GM21619 (cell line): ENCODE measurements at regions not wholly inside any gene's neighbourhood (a gene's known extent, or its start where the extent isn't known, plus 50 kb on each side); places are given as distances from the start of the nearest gene placed in this dataset.
"Not testable (repeated sequence)": the region's sequence is repeated elsewhere in the genome, so short reads cannot be mapped to it uniquely, and the experiment has no call there.

ENCODE experiments used
- ATAC-seq: cut with Tn5 transposase; IDR thresholded peaks from one replicate; pipeline ENCODE4 v1.9.1; 2021; ENCODE audit not compliant: unreplicated experiment

DNA sequence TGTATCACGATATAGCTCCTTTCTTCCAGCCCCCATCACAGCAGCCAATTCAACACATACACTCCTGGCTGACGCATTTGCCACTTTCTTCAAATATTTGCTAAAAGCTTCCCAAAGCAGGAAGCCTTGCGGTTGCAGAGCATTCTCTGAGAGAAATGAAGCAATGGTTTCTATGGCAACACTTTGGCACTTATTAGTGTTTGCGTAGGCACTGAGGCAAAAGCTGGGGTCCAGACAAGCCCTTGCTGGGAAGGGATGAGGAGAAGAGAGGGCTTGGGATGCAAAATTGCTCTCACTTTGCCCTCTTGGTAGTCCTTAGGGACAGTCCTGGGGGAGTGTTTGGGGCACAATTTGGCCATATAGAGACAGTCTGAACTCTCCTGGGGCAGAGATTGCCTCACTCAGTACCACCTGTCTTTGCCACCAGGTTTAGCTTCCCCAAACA lies 55.0 kb upstream of the PAK3 start:
- ATAC-seq: peak; percentile 62

DNA sequence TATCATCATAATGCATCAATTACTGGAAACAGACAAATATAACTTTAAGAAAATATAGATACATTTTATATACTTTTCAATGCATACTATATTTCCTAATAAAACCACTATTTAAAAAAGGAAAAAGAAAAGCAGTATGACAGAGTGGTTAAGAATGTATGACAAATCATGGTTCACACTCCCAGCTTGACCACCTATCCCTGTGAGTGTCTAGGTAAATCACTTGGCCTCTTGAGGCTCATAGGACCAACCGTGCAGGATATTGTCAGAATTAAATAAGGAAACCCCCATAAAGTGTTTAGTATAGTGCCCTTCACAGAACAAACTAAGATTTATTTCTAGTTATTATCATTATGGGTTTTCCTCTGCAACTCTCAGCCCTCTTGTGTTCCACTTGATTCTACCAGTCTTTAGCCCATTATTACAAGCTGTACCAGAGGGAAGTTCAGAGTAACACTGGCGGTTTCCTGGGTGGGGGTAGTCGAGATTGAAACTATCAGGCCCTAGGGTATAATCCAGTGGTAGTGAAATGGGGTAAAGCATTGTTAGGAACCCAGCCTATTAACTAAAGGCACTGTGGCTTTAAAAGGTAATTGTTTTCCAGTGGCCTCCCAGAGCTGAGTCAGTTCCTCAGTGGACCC lies 55.5 kb upstream of the PAK3 start:
- ATAC-seq: peak; percentile 37

DNA sequence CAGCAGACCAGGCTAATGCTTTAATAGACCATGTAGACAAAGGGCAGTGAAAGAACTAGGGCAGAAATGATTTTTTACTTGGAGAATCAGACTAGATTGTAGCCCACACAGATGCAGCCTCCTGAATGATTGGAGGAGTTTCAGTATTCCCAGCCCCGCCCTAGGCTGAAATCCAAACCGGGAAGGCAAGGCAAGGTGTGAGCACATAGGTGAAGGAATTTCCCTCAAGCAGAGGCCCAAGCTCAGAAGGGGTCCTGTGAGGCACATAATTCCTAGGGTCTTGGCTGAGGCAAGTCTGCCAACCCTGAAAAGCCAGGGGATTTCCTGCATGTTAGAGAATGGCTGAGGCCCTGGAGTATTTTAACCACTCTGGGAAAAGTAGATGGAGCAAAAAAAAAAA lies 56.4 kb upstream of the PAK3 start:
- no peak for ATAC-seq

DNA sequence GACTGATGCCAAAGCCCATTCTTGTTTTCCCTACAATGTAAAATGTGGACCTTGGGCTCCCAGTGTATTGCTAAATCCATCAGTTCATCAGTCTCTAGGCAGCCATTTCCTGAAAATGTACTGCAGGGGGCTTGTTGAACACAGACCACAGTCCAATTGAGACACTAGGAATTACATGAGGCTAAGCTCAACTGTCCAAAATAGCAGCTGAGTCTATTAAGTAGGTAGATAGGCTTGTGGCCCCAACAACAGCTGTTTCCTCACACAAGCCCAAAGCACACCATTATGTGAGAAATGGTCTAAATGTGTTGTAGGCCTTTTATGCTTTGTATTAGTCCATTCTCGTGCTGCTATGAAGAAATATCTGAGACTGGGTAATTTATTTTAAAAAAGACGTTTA lies 60.0 kb upstream of the PAK3 start:
- no peak for ATAC-seq

DNA sequence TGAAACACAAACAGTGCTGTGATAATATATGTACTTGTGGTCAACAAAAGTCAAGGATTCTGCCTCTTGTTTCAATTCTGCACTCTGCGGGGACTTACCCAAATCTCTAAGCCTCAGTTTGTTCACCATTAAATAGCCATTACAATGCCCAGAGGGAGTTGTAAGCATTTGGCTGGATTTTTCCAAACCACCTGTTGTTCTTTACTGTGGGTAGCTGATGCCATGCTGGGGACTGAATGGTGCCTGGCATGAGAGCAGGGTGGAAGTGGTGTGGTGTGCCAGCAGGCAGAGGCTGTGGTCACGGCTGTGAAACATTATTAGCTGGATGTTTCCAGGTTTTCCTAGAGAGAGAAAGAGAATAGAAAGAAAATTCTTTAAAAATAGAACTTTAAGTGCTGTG lies 60.7 kb upstream of the PAK3 start:
- no peak for ATAC-seq

DNA sequence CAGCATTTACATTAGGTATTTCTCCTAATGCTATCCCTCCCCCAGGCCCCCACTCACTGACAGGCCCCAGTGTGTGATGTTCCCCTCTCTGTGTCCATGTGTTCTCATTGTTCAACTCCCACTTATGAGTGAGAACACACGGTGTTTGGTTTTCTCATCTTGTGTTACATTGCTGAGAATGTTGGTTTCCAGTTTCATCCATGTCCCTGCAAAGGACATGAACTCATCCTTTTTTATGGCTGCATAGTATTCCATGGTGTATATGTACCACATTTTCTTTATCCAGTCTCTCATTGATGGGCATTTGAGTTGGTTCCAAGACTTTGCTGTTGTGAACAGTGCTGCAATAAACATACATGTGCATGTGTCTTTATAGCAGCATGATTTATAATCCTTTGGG lies 73.0 kb upstream of the PAK3 start:
- not testable (repeated sequence) for ATAC-seq

DNA sequence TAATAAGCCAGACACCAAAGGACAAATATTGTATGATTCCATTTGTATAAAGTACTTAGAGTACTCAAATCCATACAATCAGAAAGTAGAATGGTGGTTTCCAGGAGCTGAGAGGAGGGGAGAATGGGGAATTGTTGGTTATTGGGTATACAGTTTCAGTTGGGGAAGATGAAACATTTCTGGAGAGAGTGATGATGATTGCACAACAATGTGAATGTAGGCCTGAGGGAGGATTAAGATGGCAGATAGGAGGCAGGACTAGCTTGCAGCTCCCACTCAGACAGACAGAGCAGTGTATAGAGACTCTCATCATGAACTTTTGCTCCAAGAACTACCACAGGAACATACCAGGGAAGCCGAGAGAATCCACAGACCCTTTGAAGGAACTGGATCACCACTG lies 75.7 kb upstream of the PAK3 start:
- ATAC-seq: no peak

DNA sequence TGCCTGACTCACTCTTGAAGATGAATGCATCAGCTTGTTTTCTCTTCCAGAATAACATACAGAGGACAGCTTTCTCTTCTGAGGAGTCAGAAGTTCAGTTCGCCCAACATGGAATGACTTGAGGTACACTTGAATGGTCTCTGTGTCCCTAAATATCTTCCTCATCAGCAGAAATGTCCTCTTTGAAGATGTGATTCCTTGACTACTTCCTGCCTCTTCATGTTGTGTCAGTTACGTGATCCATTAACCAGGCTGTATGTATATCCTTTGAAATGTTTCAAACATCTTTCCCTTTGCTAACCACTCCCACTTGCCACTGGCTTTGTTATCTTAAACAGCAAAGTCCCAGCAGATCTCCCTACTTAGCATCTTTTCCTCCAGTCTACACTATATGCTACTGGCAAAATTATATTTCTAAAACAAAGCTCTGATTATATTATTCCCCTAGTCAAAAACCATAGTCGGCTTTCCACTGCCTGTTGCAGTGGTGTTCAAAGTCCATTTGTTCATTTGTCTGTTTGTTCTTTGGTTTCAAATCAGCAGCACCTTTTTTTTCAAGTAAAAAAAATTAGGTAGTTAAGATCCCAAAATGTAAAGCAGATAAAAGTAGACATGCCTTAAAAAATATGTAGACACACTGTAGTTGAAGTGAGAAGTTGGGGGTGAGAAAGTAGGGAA lies 82.1 kb upstream of the PAK3 start:
- ATAC-seq: no peak

DNA sequence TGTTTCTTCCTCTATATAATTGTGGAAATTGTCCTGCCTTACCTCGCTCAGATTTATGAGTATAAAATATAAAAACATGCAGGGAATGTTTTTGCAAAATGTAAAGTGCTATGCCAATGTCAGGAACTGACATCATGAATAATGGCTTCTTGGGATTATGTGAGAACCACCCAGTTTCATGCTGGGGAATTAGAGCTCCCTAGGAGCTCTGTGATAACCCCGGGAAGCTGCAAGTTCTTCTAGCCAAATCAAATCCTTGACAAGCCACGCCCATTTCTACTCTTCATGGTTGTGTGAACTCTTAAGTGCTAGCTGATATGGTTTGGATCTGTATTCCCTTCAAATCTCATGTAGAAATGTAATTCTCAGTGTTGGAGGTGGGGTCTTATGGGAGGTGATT lies 85.9 kb upstream of the PAK3 start:
- no peak for ATAC-seq

DNA sequence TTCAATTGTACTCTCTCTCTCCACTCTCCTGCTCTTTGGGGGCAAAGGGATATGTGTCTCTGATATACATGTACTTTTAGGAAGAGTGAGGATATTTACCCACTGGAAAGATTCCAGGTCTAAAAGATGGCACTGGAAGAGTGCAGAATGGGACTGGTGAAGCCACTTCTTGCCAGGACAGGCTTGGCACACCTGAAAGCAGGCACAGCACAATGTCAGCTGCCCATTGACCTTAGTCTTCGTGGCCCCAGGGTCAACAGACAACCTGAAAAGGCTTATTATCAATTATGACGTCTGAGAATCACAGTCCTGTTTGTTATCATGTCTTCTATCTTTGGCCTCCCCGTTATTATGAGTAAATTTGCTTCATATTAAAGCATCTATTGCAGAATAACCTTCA lies 86.7 kb upstream of the PAK3 start:
- no peak for ATAC-seq

DNA sequence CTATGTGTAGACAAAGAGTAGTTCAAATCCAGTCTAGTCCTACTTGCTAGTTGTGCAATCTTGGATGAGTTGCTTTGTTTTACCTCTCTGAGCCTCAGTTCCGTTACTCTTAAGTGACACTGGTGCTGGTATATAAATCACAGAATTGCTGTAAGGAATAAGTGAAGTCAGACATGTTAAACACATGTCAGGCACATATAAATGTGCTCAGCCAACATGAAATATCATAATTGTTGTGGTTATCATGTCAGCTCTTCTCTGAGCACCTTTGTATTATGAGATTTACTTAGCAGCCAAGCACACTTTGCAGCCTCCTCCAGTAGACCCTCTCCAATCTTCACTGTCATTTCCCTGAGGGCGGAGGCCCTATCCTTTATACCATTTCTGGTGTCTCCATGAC lies 87.9 kb upstream of the PAK3 start:
- no peak for ATAC-seq

DNA sequence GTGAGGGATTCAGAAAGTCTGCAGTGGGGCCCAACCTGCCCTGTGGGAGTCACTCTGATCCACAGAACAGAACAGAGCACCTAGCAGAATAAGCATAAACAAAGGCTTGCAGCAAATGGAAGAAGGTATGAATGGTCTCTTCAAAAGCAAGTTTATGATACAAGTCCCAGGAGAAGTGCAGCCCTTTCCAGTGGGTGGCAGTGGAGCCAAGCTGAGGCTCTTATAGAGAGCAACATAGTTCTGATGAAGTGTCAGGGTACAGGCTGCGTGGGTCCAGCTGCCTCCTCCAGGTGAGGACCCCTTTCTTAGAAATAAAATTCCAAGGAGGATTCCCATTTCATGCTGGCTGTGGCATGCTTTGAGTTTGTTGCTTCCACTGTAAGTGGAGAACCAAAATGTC lies 88.8 kb upstream of the PAK3 start:
- ATAC-seq: no peak

DNA sequence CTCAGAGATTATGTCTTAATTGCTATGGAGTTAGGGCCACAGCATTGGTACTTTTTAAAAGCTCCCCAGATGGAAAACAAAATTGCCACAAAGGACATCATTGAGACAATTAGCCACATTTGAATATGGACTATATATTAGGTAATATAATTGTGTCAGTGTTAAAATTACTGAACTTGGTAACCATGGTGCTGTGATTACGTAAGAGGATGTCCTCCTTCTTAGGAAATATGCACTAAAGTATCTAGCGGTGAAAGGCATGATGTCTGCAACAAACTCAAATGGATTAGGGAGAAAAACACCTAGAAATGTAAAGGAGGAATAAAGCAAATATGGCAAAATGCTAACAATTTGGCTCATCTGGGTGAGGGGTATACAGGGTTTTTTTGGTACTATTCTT lies 89.9 kb upstream of the PAK3 start:
- no peak for ATAC-seq

DNA sequence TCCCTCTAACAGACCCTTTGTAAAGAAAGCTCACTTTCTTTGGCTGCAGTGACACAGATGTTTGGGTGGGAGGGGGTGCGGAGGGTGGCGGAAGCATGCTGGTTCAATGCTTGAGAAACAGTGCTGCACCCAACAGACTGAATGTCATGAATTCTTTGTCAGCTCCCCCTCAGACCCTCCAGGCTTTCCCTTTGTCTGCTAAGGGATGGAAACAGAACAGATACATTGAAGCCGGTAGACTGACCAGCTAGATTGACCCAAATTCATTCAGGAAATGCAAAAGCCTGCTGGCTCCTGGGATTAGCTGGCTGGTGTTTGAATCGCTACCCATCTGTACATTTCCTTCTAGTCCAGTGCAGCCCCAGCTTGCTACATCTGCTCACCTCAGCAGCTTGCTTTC lies 90.8 kb upstream of the PAK3 start:
- no peak for ATAC-seq

DNA sequence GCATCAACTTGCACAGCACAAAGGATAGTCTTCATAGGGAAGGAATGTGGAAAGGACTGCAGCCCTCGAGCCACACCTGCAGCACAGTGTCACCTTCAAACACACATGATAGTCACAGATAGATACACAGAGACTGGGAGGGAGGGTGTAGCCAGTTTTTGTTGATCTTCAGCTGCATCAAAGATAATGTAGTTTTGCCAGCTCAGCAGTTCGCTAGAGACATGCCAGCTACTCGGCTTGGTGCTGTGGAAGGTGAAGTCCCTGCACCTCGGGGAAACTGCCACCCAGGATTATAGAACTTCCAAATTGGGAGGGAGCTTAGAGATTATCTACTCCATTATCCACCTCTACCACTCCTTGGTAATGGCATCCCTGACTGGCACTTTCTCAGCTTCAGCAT lies 92.9 kb upstream of the PAK3 start:
- ATAC-seq: no peak

DNA sequence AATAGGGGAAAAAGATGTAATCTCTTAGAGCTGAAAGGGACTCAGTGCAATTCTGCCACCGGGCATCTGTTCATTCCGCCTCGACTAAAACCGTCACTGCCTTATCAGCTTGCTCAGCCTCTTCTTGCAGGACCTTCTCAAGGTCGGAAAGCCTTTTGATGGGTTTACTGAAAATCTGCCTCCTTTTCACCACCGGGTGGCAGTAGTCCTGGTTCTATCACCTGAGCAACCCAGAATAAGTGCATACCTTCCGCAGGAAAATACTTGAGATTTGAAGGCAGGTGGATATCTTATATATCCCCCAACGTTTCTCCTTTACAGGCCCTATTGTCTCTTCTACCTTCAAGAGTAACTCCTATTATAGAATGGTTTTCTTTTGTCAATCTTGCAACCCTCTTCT lies 103.4 kb upstream of the PAK3 start:
- ATAC-seq: no peak

DNA sequence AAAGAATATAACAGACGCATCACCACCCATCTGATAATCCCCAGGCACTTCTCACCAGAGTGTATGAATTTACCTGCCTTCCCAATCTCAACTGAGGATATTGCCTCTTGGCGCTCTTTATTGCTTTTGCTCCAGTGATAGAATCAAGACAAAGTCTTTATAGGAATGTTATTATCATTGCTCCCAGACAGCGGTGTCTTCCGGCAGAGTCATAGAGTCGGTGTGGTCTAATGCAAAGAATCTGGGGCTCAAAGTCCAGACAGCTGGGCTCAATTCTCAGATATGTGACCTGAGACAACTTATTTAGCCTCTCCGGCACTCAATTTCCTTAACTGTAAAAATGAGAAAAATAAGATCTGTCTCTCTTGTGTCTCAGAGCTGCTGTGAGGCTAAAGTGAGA lies 106.1 kb upstream of the PAK3 start:
- no peak for ATAC-seq

DNA sequence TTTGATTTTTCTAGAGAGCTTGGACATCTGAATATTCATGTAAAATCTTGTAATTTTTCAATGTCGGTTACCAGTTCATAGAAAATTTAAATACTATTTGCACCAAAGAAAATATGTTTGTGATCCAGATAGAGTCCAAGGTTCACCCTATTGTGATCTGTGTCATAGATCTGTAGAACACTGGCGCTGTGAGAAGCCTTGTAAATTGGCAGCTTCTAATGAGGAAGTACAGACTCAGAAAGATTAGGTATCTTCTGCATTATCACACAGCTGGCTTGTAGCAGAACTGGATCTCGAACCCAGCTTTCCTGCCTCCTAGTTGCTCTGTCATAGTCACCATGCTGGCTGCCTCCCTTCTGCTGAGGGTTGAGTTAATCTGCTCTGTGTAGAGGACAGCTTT lies 106.5 kb upstream of the PAK3 start:
- ATAC-seq: no peak

DNA sequence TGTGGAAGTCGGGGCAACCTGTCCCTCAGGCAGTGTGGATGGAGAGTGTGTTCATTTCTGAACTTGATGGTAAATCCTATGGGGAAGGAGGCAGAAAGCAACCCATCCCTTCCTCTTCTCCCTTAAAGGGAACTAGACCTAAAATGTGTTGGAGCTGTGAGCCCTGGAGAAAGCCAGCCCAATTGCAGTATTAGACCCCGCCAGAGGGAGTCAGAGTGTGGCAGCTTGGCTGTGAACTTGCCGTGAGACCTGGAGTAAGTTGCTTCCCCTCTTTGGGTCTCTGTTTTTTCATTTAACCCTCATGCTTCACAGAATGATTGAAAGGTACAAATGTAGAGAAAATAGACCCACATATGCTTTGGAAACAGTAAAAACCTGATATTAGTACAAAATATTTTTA lies 108.7 kb upstream of the PAK3 start:
- ATAC-seq: no peak

DNA sequence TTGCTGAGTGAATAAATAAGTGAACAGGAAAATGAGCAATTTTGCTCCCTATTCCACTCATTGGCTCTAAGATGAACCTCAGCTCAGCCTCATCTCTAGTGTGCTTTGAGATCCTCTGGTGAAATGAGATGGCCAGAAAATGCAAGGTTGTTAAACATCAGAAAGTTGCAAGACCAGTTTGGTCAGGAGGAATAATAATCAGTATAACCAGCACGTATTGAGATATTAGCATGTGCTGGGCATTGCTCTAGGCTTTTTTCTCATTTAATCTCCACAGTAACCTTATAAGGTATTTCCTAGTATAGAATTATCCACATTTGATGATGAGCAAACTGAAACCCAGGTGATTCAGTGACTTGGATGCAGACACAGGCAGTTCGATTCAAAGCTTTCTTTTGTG lies 110.5 kb upstream of the PAK3 start:
- no peak for ATAC-seq

DNA sequence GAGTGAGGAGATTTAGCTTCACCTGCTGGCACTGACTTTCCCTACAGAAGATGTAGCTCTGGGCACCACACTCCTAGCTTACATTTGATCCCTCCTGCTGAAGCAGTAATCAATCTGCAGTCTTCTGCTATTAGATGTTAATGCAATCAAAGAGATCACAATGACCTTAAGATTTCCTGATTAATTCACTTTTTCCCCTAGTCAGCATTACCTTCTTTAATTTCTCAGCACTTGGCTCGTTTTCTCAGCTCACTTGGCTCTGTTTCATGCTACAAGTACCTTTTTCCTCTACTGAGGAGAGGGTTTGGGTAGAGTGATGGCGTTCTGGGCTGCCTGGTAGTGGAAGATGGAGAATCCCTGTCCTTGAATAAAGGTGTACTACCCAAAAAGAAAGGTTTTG lies 113.0 kb upstream of the PAK3 start:
- ATAC-seq: no peak

DNA sequence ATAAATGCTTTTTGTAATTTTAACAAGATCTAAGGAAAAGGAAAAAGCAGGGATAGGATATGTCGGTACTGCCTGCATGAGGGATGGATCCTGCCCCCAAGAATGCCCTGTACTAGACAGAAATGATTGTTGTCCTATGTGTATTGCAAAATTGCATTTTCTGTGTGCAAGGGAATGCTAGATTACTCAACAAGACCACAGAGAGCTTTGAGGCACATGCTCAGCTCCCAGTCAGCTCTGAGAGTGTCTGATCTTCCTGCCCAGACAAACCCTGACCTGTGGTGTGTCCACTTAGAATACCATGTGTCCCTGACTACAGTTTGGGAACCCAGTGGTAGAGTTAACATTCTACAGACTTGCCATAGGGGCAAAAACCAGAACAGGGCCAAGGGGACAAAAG lies 129.2 kb upstream of the PAK3 start:
- ATAC-seq: no peak

DNA sequence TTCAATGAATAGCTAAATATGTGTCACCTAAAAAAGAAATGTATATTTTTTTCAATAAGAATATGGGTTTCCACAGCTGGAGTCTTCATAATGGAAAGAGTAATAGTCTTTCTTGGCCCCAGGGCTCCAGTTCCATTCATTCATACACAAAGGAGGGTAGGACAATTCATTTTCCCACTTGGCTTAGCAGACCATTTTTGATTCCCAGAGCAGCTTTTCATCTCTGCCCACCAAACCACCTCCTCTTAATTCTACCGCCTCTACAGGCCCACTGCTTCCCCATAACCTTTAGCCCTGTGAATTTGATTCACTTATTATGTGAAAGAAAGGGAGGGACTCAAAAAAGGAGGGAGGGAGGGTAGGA lies 129.9 kb upstream of the PAK3 start:
- no peak for ATAC-seq
